ENCODE measurements at regions not wholly inside any gene's neighbourhood (a gene's known extent, or its start where the extent isn't known, plus 50 kb on each side); places are given as distances from the start of the nearest gene placed in this dataset.
"Not testable (repeated sequence)": the region's sequence is repeated elsewhere in the genome, so short reads cannot be mapped to it uniquely, and the experiment has no call there.

DNA sequence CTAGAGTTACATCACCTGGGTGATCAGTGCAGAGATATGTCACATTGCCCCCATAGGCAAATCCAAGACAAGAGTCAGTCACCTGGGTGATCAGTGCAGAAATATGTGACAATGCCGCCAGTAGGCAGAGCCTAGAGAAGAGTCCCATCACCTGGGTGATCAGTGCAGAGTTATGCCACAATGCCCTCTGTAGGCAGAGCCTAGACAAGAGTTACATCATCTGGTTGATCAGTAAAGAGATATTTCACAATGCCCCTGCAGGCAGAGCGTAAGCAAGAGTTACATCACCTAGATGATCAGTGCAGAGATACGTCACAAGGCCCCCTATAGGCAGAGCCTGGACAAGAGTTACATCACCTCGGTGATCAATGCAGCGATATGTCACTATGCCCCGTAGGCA, 63.3 kb upstream of the FRG2B start:
- in situ Hi-C loops (cut with MboI; ENCODE audit: low pct_unique_long_range_greater_than_20kb in 2 of 9, low sequenced_read_pairs in 9 of 9, unreplicated experiment in 9 of 9); H3K4me3 ChIP-seq; H3K4me1 ChIP-seq (replicated peaks in 1 of 2); ATAC-seq (replicated peaks in 6 of 8); H3K27ac ChIP-seq: not testable (repeated sequence)
- 67% methylated on average over 1 of the region's 6 CpGs; no CpG with 5 or more reads in 9 of the 10 experiments for WGBS, 10 experiments

DNA sequence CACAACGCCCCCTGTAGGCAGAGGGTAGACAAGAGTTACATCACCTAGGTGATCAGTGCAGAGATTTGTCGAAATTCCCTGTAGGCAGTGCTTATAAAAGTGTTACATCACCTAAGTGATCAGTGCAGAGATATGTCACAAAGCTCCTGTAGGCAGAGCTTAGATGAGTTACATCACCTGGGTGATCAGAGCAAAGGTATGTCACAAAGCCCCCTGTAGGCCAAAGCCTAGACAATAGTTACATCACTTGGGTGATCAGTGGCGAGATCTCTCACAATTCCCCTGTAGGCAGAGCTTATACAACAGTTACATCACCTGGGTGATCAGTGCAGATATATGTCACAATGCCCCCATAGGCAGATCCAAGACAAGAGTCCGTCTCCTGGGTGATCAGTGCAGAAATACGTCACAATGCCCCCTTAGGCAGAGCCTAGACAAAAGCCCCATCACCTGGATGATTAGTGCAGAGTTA, 61.9 kb upstream of the FRG2B start:
- H3K27ac ChIP-seq; H3K4me1 ChIP-seq (replicated peaks in 1 of 2); H3K4me3 ChIP-seq; in situ Hi-C loops (cut with MboI; ENCODE audit: low pct_unique_long_range_greater_than_20kb in 2 of 9, low sequenced_read_pairs in 9 of 9, unreplicated experiment in 9 of 9): not testable (repeated sequence)
- WGBS, 10 experiments, result 0% methylated on average over 1 to 2 of the region's 5 CpGs; no CpG with 5 or more reads in 7 of the 10 experiments
- ATAC-seq (replicated peaks in 6 of 8), result peak in 5 of 8 experiments; percentile 15 to 33 (median 19)

GRCh38 chr10:133687689-133688440, 61.3 kb upstream of the FRG2B start:
- in situ Hi-C loops (cut with MboI; ENCODE audit: low pct_unique_long_range_greater_than_20kb in 2 of 9, low sequenced_read_pairs in 9 of 9, unreplicated experiment in 9 of 9); H3K4me3 ChIP-seq; H3K4me1 ChIP-seq (replicated peaks in 1 of 2); H3K27ac ChIP-seq: not testable (repeated sequence)
- ATAC-seq (replicated peaks in 6 of 8), result peak in 6 of 8 experiments; percentile 11 to 66 (median 40)
- WGBS, 10 experiments, result 0 to 88% (median 23%) methylated on average over 1 to 3 of the region's 6 CpGs; no CpG with 5 or more reads in 2 of the 10 experiments

DNA sequence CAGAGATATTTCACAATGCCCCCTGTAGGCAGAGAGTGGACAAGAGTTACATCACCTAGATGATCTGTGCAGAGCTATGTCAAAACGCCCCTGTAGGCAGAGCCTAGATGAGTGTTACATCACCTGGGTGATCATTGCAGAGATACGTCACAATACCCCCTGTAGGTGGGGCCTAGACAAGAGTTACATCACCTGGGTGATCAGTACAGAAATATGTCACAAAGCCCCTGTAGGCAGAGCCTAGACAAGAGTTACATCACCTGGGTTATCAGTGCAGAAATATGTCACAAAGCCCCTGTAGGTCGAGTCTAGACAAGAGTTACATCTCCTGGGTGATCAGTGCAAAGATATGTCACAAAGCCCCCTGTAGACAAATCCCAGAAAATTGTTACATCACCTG, 60.4 kb upstream of the FRG2B start:
- in situ Hi-C loops (cut with MboI; ENCODE audit: low pct_unique_long_range_greater_than_20kb in 2 of 9, low sequenced_read_pairs in 9 of 9, unreplicated experiment in 9 of 9); H3K27ac ChIP-seq; H3K4me1 ChIP-seq (replicated peaks in 1 of 2); H3K4me3 ChIP-seq: not testable (repeated sequence)
- WGBS, 10 experiments, result no CpG with 5 or more reads among the region's 3 CpGs
- peak in 1 of 8 experiments; percentile 20 for ATAC-seq (replicated peaks in 6 of 8)
